ENCODE measurements at regions not wholly inside any gene's neighbourhood (a gene's known extent, or its start where the extent isn't known, plus 50 kb on each side); places are given as distances from the start of the nearest gene placed in this dataset.
A peak's percentile ranks its signal among the peaks of the same experiment; 100 is the strongest.

DNA sequence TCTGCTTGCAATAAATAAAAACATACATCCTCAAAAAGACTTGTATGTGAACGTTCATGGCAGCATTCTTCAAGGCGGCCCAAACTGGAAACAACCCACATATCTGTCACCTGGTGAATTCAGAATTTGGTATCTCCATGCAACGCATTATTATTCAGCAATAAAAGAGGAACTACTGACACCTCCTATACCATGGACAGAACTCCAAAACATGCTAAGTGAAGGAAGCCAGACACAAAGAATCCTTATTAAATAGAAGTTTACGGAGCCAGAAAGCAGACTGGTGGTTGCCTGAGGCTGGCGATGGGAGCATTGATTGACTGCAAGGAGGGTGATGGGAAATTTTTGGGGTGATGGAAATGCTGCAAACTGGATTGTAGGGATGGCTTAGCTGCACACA lies 530.8 kb upstream of the DPP6 start:
- Histone ChIP-seq H3K4me2 (ENCODE audit: low read length) (no peak overlapping the region), H2BK5ac (ENCODE audit: low read length) (no peak overlapping the region), H3K4me3 (ENCODE audit: low read length) (no peak overlapping the region), H3K9ac (ENCODE audit: low read length) (no peak overlapping the region), H3K23ac (ENCODE audit: low read length) (no peak overlapping the region), H3K4ac (ENCODE audit: low read depth, low read length) (no peak overlapping the region), H3K79me2 (ENCODE audit: control insufficient read depth, insufficient read depth, low read length) (no peaks in the 10 kb centered on the region), H3K18ac (ENCODE audit: low read length) (no peak overlapping the region), H3K36me3 (ENCODE audit: control insufficient read depth, insufficient read depth, low read length) (no peaks in the 10 kb centered on the region), H3K27me3 (ENCODE audit: insufficient read depth, low read length, poor library complexity) (no peaks in the 10 kb centered on the region), H3K79me1 (ENCODE audit: low read length) (no peaks in the 10 kb centered on the region), H4K5ac (ENCODE audit: low read length) (no peak overlapping the region), H2BK15ac (replicated peaks; ENCODE audit: low read depth) (no peak overlapping the region), H3K4me1 (ENCODE audit: control insufficient read depth, low read depth, low read length) (no peaks in the 10 kb centered on the region), H3K27ac (ENCODE audit: low read depth, low read length) (no peak overlapping the region), H2BK120ac (ENCODE audit: low read depth, low read length) (no peak overlapping the region), H3K56ac (ENCODE audit: low read length) (no peak overlapping the region), H4K8ac (ENCODE audit: low read depth, low read length) (no peak overlapping the region), H2AK5ac (ENCODE audit: low read length) (no peak overlapping the region)
- WGBS (ENCODE audit: extremely low coverage, insufficient coverage, low lambda C conversion rate), result no CpG with 5 or more reads among the region's 5 CpGs
- no peak for DNase-seq

- H2BK120ac ChIP-seq (ENCODE audit: low read depth, low read length), result no peak overlapping the region
- H3K36me3 ChIP-seq (ENCODE audit: control insufficient read depth, insufficient read depth, low read length), result no peaks in the 10 kb centered on the region
- no peaks in the 10 kb centered on the region for H3K79me2 ChIP-seq (ENCODE audit: control insufficient read depth, insufficient read depth, low read length)
- H3K23ac ChIP-seq (ENCODE audit: low read length), result no peak overlapping the region
- H3K79me1 ChIP-seq (ENCODE audit: low read length), result no peaks in the 10 kb centered on the region
- DNase-seq, result no peak
- H3K9ac ChIP-seq (ENCODE audit: low read length), result no peak overlapping the region
- H3K27me3 ChIP-seq (ENCODE audit: insufficient read depth, low read length, poor library complexity), result no peaks in the 10 kb centered on the region
- H2BK5ac ChIP-seq (ENCODE audit: low read length), result no peak overlapping the region
- no peak overlapping the region for H4K8ac ChIP-seq (ENCODE audit: low read depth, low read length)
- H4K5ac ChIP-seq (ENCODE audit: low read length), result no peak overlapping the region
- no peak overlapping the region for H3K18ac ChIP-seq (ENCODE audit: low read length)
- H3K4me3 ChIP-seq (ENCODE audit: low read length), result no peak overlapping the region
- H3K4ac ChIP-seq (ENCODE audit: low read depth, low read length), result no peak overlapping the region
- H2AK5ac ChIP-seq (ENCODE audit: low read length), result no peak overlapping the region
- H3K4me2 ChIP-seq (ENCODE audit: low read length), result no peak overlapping the region
- H3K56ac ChIP-seq (ENCODE audit: low read length), result no peak overlapping the region
- H2BK15ac ChIP-seq (replicated peaks; ENCODE audit: low read depth), result no peak overlapping the region
- H3K4me1 ChIP-seq (ENCODE audit: control insufficient read depth, low read depth, low read length), result no peaks in the 10 kb centered on the region
- H3K27ac ChIP-seq (ENCODE audit: low read depth, low read length), result no peak overlapping the region
- WGBS (ENCODE audit: extremely low coverage, insufficient coverage, low lambda C conversion rate), result no CpG with 5 or more reads among the region's 5 CpGs
Observed at GRCh38 chr7:153522261-153522660, 529.9 kb upstream of the DPP6 start.

DNA sequence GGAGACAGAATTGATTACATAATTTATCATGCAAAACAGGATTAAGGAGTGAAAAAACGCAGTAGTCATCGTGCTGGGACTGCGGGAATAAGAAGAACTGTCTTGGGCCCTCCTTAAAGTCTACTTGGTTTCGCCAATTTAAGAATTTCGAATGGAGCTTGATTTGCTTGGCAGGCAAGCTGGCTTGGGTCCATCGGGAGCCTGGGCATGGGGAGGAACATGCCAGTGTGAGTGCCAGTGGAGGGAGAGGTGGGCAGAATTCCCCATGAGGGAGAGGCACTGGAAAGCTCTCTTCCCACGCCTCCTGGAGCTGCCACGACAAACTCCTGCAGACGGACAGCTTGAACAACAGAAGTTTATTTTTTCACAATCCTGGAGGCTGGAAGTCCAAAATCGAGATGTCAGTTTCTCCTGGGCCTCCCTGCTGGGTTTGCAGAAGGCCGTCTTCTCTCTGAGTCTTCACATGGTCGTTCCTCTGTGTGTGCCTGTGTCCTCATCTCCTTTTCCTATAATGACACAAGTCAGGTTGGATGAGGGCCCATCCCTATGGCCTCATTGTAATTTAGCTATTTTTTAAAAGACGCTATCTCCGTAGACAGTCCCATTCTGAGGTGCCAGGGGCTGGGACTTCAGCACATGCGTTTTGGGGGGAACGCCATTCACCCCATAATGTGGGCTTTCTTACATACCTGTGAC lies 528.7 kb upstream of the DPP6 start:
- Histone ChIP-seq H3K27me3 (ENCODE audit: insufficient read depth, low read length, poor library complexity) (no peaks in the 10 kb centered on the region), H3K4me1 (ENCODE audit: control insufficient read depth, low read depth, low read length) (no peaks in the 10 kb centered on the region), H3K56ac (ENCODE audit: low read length) (no peak overlapping the region), H3K4me2 (ENCODE audit: low read length) (no peak overlapping the region), H3K79me1 (ENCODE audit: low read length) (no peaks in the 10 kb centered on the region), H4K5ac (ENCODE audit: low read length) (no peak overlapping the region), H3K79me2 (ENCODE audit: control insufficient read depth, insufficient read depth, low read length) (no peaks in the 10 kb centered on the region), H3K36me3 (ENCODE audit: control insufficient read depth, insufficient read depth, low read length) (no peaks in the 10 kb centered on the region), H2BK5ac (ENCODE audit: low read length) (no peak overlapping the region), H3K27ac (ENCODE audit: low read depth, low read length) (no peak overlapping the region), H3K9ac (ENCODE audit: low read length) (no peak overlapping the region), H3K4ac (ENCODE audit: low read depth, low read length) (no peak overlapping the region), H3K18ac (ENCODE audit: low read length) (no peak overlapping the region), H3K23ac (ENCODE audit: low read length) (no peak overlapping the region), H2BK120ac (ENCODE audit: low read depth, low read length) (no peak overlapping the region), H2AK5ac (ENCODE audit: low read length) (no peak overlapping the region), H4K8ac (ENCODE audit: low read depth, low read length) (no peak overlapping the region), H2BK15ac (replicated peaks; ENCODE audit: low read depth) (no peak overlapping the region), H3K4me3 (ENCODE audit: low read length) (no peak overlapping the region)
- no CpG with 5 or more reads among the region's 16 CpGs for WGBS (ENCODE audit: extremely low coverage, insufficient coverage, low lambda C conversion rate)
- no peak for DNase-seq

- Histone ChIP-seq H3K9ac (ENCODE audit: low read length) (no peak overlapping the region), H3K4me3 (ENCODE audit: low read length) (no peak overlapping the region), H3K27me3 (ENCODE audit: insufficient read depth, low read length, poor library complexity) (no peaks in the 10 kb centered on the region), H4K5ac (ENCODE audit: low read length) (no peak overlapping the region), H3K23ac (ENCODE audit: low read length) (no peak overlapping the region), H3K79me1 (ENCODE audit: low read length) (no peaks in the 10 kb centered on the region), H3K56ac (ENCODE audit: low read length) (no peak overlapping the region), H3K18ac (ENCODE audit: low read length) (no peak overlapping the region), H3K4me2 (ENCODE audit: low read length) (no peak overlapping the region), H3K27ac (ENCODE audit: low read depth, low read length) (no peak overlapping the region), H2BK15ac (replicated peaks; ENCODE audit: low read depth) (no peak overlapping the region), H2BK5ac (ENCODE audit: low read length) (no peak overlapping the region), H3K36me3 (ENCODE audit: control insufficient read depth, insufficient read depth, low read length) (no peaks in the 10 kb centered on the region), H2AK5ac (ENCODE audit: low read length) (no peak overlapping the region), H3K4ac (ENCODE audit: low read depth, low read length) (no peak overlapping the region), H4K8ac (ENCODE audit: low read depth, low read length) (no peak overlapping the region), H3K4me1 (ENCODE audit: control insufficient read depth, low read depth, low read length) (no peaks in the 10 kb centered on the region), H3K79me2 (ENCODE audit: control insufficient read depth, insufficient read depth, low read length) (no peaks in the 10 kb centered on the region), H2BK120ac (ENCODE audit: low read depth, low read length) (no peak overlapping the region)
- DNase-seq, result peak; percentile 66
- no CpG with 5 or more reads among the region's 9 CpGs for WGBS (ENCODE audit: extremely low coverage, insufficient coverage, low lambda C conversion rate)
Observed at GRCh38 chr7:153524070-153524601, 528.1 kb upstream of the DPP6 start.

DNA sequence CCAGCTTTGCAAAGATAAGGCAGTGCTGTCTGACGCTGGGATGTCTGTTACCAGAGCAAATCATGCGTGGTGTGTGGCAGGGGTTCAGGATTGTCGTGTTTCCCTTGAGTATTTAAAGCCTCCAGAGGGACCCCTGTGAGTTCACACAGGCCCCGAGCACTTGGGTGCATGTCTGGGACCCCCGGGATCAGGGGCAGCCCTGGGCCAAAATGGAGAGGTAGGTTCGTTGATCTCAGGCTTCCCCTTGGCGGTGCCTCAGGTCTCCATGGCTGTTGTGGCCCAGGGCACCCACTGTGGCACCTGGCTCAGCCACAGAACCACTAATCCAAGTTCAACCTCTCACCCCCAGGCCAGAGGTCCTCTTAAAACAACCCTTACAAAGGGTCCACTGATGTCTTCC lies 523.1 kb upstream of the DPP6 start:
- Histone ChIP-seq H3K9ac (ENCODE audit: low read length) (no peak overlapping the region), H3K36me3 (ENCODE audit: control insufficient read depth, insufficient read depth, low read length) (no peaks in the 10 kb centered on the region), H4K8ac (ENCODE audit: low read depth, low read length) (no peak overlapping the region), H2AK5ac (ENCODE audit: low read length) (no peak overlapping the region), H3K18ac (ENCODE audit: low read length) (no peak overlapping the region), H3K4me3 (ENCODE audit: low read length) (no peak overlapping the region), H3K4me1 (ENCODE audit: control insufficient read depth, low read depth, low read length) (no peaks in the 10 kb centered on the region), H3K4ac (ENCODE audit: low read depth, low read length) (no peak overlapping the region), H3K79me1 (ENCODE audit: low read length) (no peaks in the 10 kb centered on the region), H2BK5ac (ENCODE audit: low read length) (no peak overlapping the region), H2BK120ac (ENCODE audit: low read depth, low read length) (no peak overlapping the region), H3K56ac (ENCODE audit: low read length) (no peak overlapping the region), H3K23ac (ENCODE audit: low read length) (no peak overlapping the region), H4K5ac (ENCODE audit: low read length) (no peak overlapping the region), H3K4me2 (ENCODE audit: low read length) (no peak overlapping the region), H3K79me2 (ENCODE audit: control insufficient read depth, insufficient read depth, low read length) (no peaks in the 10 kb centered on the region), H3K27ac (ENCODE audit: low read depth, low read length) (no peak overlapping the region), H2BK15ac (replicated peaks; ENCODE audit: low read depth) (no peak overlapping the region), H3K27me3 (ENCODE audit: insufficient read depth, low read length, poor library complexity) (no peaks in the 10 kb centered on the region)
- DNase-seq, result no peak
- no CpG with 5 or more reads among the region's 7 CpGs for WGBS (ENCODE audit: extremely low coverage, insufficient coverage, low lambda C conversion rate)

GRCh38 chr7:153529651-153530165 lies 522.5 kb upstream of the DPP6 start:
- Histone ChIP-seq H3K18ac (ENCODE audit: low read length) (no peak overlapping the region), H3K9ac (ENCODE audit: low read length) (no peak overlapping the region), H3K23ac (ENCODE audit: low read length) (no peak overlapping the region), H3K4ac (ENCODE audit: low read depth, low read length) (no peak overlapping the region), H3K4me1 (ENCODE audit: control insufficient read depth, low read depth, low read length) (no peaks in the 10 kb centered on the region), H3K79me2 (ENCODE audit: control insufficient read depth, insufficient read depth, low read length) (no peaks in the 10 kb centered on the region), H3K56ac (ENCODE audit: low read length) (no peak overlapping the region), H2BK15ac (replicated peaks; ENCODE audit: low read depth) (no peak overlapping the region), H3K36me3 (ENCODE audit: control insufficient read depth, insufficient read depth, low read length) (no peaks in the 10 kb centered on the region), H2AK5ac (ENCODE audit: low read length) (no peak overlapping the region), H3K27me3 (ENCODE audit: insufficient read depth, low read length, poor library complexity) (no peaks in the 10 kb centered on the region), H2BK5ac (ENCODE audit: low read length) (no peak overlapping the region), H3K4me3 (ENCODE audit: low read length) (no peak overlapping the region), H4K8ac (ENCODE audit: low read depth, low read length) (no peak overlapping the region), H3K4me2 (ENCODE audit: low read length) (no peak overlapping the region), H2BK120ac (ENCODE audit: low read depth, low read length) (no peak overlapping the region), H3K27ac (ENCODE audit: low read depth, low read length) (no peak overlapping the region), H3K79me1 (ENCODE audit: low read length) (no peaks in the 10 kb centered on the region), H4K5ac (ENCODE audit: low read length) (no peak overlapping the region)
- DNase-seq, result no peak
- WGBS (ENCODE audit: extremely low coverage, insufficient coverage, low lambda C conversion rate), result no CpG with 5 or more reads among the region's 12 CpGs

Data from mesendoderm (in vitro differentiated cells).